ENCODE measurements at regions not wholly inside any gene's neighbourhood (a gene's known extent, or its start where the extent isn't known, plus 50 kb on each side); places are given as distances from the start of the nearest gene placed in this dataset.

- TF ChIP-seq ZNF644 (CRISPR knock-in tag; IDR thresholded peaks at IDR 0.05; ENCODE audit: low read depth) (no peak), CTCF (CRISPR knock-in tag; IDR thresholded peaks at IDR 0.05) (no peak), CENPT (CRISPR knock-in tag; IDR thresholded peaks at IDR 0.05; ENCODE audit: low read depth) (no peak), TAF1 (CRISPR knock-in tag; IDR thresholded peaks at IDR 0.05) (no peak), ATF1 (CRISPR knock-in tag; IDR thresholded peaks at IDR 0.05) (no peak), ZSCAN30 (CRISPR knock-in tag; IDR thresholded peaks at IDR 0.05) (no peak), TCF12 (IDR thresholded peaks at IDR 0.05) (no peak), TCF12 (CRISPR knock-in tag; IDR thresholded peaks at IDR 0.05) (no peak), PRDM15 (CRISPR knock-in tag; IDR thresholded peaks at IDR 0.05) (no peak), CREM (IDR thresholded peaks at IDR 0.05) (no peak), CREM (CRISPR knock-in tag; IDR thresholded peaks at IDR 0.05) (no peak), EZH2 (conservative IDR thresholded peaks at IDR 0.05; ENCODE audit: low read depth, low read length) (no peak)
Observed at GRCh38 chrX:44733931-44734330, 109.9 kb upstream of the DUSP21 start.

All from HepG2 (cell line).